ENCODE measurements at regions not wholly inside any gene's neighbourhood (a gene's known extent, or its start where the extent isn't known, plus 50 kb on each side); places are given as distances from the start of the nearest gene placed in this dataset.

GRCh38 chr12:69097619-69098368 is 141.6 kb upstream of the CPSF6 start:
- Mint-ChIP-seq H3K4me3 (no peak overlapping the region), H3K9me3 (no peaks in the 10 kb centered on the region), H3K4me1 (ENCODE audit: low read depth) (peaks cover 8% of the 10 kb centered on the region), H3K27ac (no peak overlapping the region), H3K27me3 (ENCODE audit: low read depth) (peaks cover 11% of the 10 kb centered on the region), H3K36me3 (ENCODE audit: insufficient read depth in 2 of 2) (no peaks in the 10 kb centered on the region)
- ATAC-seq (replicated peaks in 1 of 2) (no peak), DNase-seq (no peak)

- H3K9me3 Mint-ChIP-seq = no peaks in the 10 kb centered on the region
- peaks cover 11% of the 10 kb centered on the region for H3K27me3 Mint-ChIP-seq (ENCODE audit: low read depth)
- no peak overlapping the region for H3K27ac Mint-ChIP-seq
- peaks cover 8% of the 10 kb centered on the region for H3K4me1 Mint-ChIP-seq (ENCODE audit: low read depth)
- ATAC-seq (replicated peaks in 1 of 2) = no peak
- no peak overlapping the region for H3K4me3 Mint-ChIP-seq
- no peak for DNase-seq
- no peaks in the 10 kb centered on the region for H3K36me3 Mint-ChIP-seq (ENCODE audit: insufficient read depth in 2 of 2)
Observed at GRCh38 chr12:69099201-69099837, 140.1 kb upstream of the CPSF6 start.

GRCh38 chr12:69101505-69101904 is 137.9 kb upstream of the CPSF6 start:
- peaks cover 11% of the 10 kb centered on the region for H3K27me3 Mint-ChIP-seq (ENCODE audit: low read depth)
- H3K4me3 Mint-ChIP-seq = no peak overlapping the region
- no peaks in the 10 kb centered on the region for H3K9me3 Mint-ChIP-seq
- no peak for ATAC-seq (replicated peaks in 1 of 2)
- H3K4me1 Mint-ChIP-seq (ENCODE audit: low read depth) = peaks cover 8% of the 10 kb centered on the region
- H3K27ac Mint-ChIP-seq = no peak overlapping the region
- no peaks in the 10 kb centered on the region for H3K36me3 Mint-ChIP-seq (ENCODE audit: insufficient read depth in 2 of 2)
- DNase-seq = no peak

- no peak for ATAC-seq (replicated peaks in 1 of 2)
- Mint-ChIP-seq H3K4me3 (no peak overlapping the region), H3K27ac (no peak overlapping the region), H3K9me3 (no peaks in the 10 kb centered on the region), H3K36me3 (ENCODE audit: insufficient read depth in 2 of 2) (no peaks in the 10 kb centered on the region), H3K4me1 (ENCODE audit: low read depth) (peaks cover 8% of the 10 kb centered on the region), H3K27me3 (ENCODE audit: low read depth) (peaks cover 11% of the 10 kb centered on the region)
- DNase-seq = no peak
Observed at GRCh38 chr12:69102856-69103255, 136.5 kb upstream of the CPSF6 start.

GRCh38 chr12:69105101-69105962 is 134.0 kb upstream of the CPSF6 start:
- H3K4me3 Mint-ChIP-seq = no peak overlapping the region
- ATAC-seq (replicated peaks in 1 of 2) (no peak), DNase-seq (no peak)
- H3K9me3 Mint-ChIP-seq = no peaks in the 10 kb centered on the region
- no peak overlapping the region for H3K27ac Mint-ChIP-seq
- H3K4me1 Mint-ChIP-seq (ENCODE audit: low read depth) = no peaks in the 10 kb centered on the region
- no peaks in the 10 kb centered on the region for H3K36me3 Mint-ChIP-seq (ENCODE audit: insufficient read depth in 2 of 2)
- H3K27me3 Mint-ChIP-seq (ENCODE audit: low read depth) = peaks cover 8% of the 10 kb centered on the region

- peaks cover 11% of the 10 kb centered on the region for H3K27me3 Mint-ChIP-seq (ENCODE audit: low read depth)
- H3K36me3 Mint-ChIP-seq (ENCODE audit: insufficient read depth in 2 of 2) = no peaks in the 10 kb centered on the region
- ATAC-seq (replicated peaks in 1 of 2) = no peak
- no peaks in the 10 kb centered on the region for H3K4me1 Mint-ChIP-seq (ENCODE audit: low read depth)
- no peaks in the 10 kb centered on the region for H3K9me3 Mint-ChIP-seq
- H3K27ac Mint-ChIP-seq = no peak overlapping the region
- DNase-seq = no peak
- no peak overlapping the region for H3K4me3 Mint-ChIP-seq
Observed at GRCh38 chr12:69106482-69107118, 132.8 kb upstream of the CPSF6 start.

- no peaks in the 10 kb centered on the region for H3K4me1 Mint-ChIP-seq (ENCODE audit: low read depth)
- no peaks in the 10 kb centered on the region for H3K9me3 Mint-ChIP-seq
- DNase-seq (no peak), ATAC-seq (replicated peaks in 1 of 2) (no peak)
- no peaks in the 10 kb centered on the region for H3K36me3 Mint-ChIP-seq (ENCODE audit: insufficient read depth in 2 of 2)
- H3K27ac Mint-ChIP-seq = no peak overlapping the region
- H3K4me3 Mint-ChIP-seq = no peak overlapping the region
- peaks cover 11% of the 10 kb centered on the region for H3K27me3 Mint-ChIP-seq (ENCODE audit: low read depth)
Observed at GRCh38 chr12:69107541-69107940, 131.8 kb upstream of the CPSF6 start.

- no peak overlapping the region for H3K4me3 Mint-ChIP-seq
- no peaks in the 10 kb centered on the region for H3K9me3 Mint-ChIP-seq
- DNase-seq (no peak), ATAC-seq (replicated peaks in 1 of 2) (no peak)
- no peak overlapping the region for H3K27ac Mint-ChIP-seq
- no peaks in the 10 kb centered on the region for H3K36me3 Mint-ChIP-seq (ENCODE audit: insufficient read depth in 2 of 2)
- H3K4me1 Mint-ChIP-seq (ENCODE audit: low read depth) = no peaks in the 10 kb centered on the region
- peaks cover 11% of the 10 kb centered on the region for H3K27me3 Mint-ChIP-seq (ENCODE audit: low read depth)
Observed at GRCh38 chr12:69108037-69108436, 131.3 kb upstream of the CPSF6 start.

- Mint-ChIP-seq H3K27me3 (ENCODE audit: low read depth) (peaks cover 11% of the 10 kb centered on the region), H3K4me1 (ENCODE audit: low read depth) (no peaks in the 10 kb centered on the region), H3K9me3 (no peaks in the 10 kb centered on the region), H3K27ac (no peak overlapping the region), H3K36me3 (ENCODE audit: insufficient read depth in 2 of 2) (no peaks in the 10 kb centered on the region), H3K4me3 (no peak overlapping the region)
- no peak for DNase-seq
- no peak for ATAC-seq (replicated peaks in 1 of 2)
Observed at GRCh38 chr12:69112616-69113015, 126.8 kb upstream of the CPSF6 start.

- no peaks in the 10 kb centered on the region for H3K36me3 Mint-ChIP-seq (ENCODE audit: insufficient read depth in 2 of 2)
- DNase-seq = no peak
- H3K27ac Mint-ChIP-seq = no peak overlapping the region
- no peaks in the 10 kb centered on the region for H3K9me3 Mint-ChIP-seq
- H3K27me3 Mint-ChIP-seq (ENCODE audit: low read depth) = peaks cover 5% of the 10 kb centered on the region
- no peaks in the 10 kb centered on the region for H3K4me1 Mint-ChIP-seq (ENCODE audit: low read depth)
- no peak overlapping the region for H3K4me3 Mint-ChIP-seq
- ATAC-seq (replicated peaks in 1 of 2) = no peak
Observed at GRCh38 chr12:69115099-69115498, 124.3 kb upstream of the CPSF6 start.

- ATAC-seq (replicated peaks in 1 of 2) = no peak
- H3K4me3 Mint-ChIP-seq = no peak overlapping the region
- H3K27me3 Mint-ChIP-seq (ENCODE audit: low read depth) = no peaks in the 10 kb centered on the region
- H3K27ac Mint-ChIP-seq = no peak overlapping the region
- H3K9me3 Mint-ChIP-seq = no peaks in the 10 kb centered on the region
- no peak for DNase-seq
- H3K36me3 Mint-ChIP-seq (ENCODE audit: insufficient read depth in 2 of 2) = no peaks in the 10 kb centered on the region
- no peaks in the 10 kb centered on the region for H3K4me1 Mint-ChIP-seq (ENCODE audit: low read depth)
Observed at GRCh38 chr12:69115951-69116350, 123.4 kb upstream of the CPSF6 start.

- Mint-ChIP-seq H3K27me3 (ENCODE audit: low read depth) (peaks cover 4% of the 10 kb centered on the region), H3K9me3 (no peaks in the 10 kb centered on the region), H3K27ac (no peak overlapping the region), H3K4me3 (no peak overlapping the region), H3K4me1 (ENCODE audit: low read depth) (no peaks in the 10 kb centered on the region), H3K36me3 (ENCODE audit: insufficient read depth in 2 of 2) (no peaks in the 10 kb centered on the region)
- DNase-seq (no peak), ATAC-seq (replicated peaks in 1 of 2) (no peak)
Observed at GRCh38 chr12:69117566-69118266, 121.7 kb upstream of the CPSF6 start.

Data from activated T-cell treated with anti-CD3 and anti-CD28 coated beads, Interleukin-2, amount 50 U/mL, for 72 hours (primary cell).